T-helper 17 cell (primary cell): ENCODE measurements at regions not wholly inside any gene's neighbourhood (a gene's known extent, or its start where the extent isn't known, plus 50 kb on each side); places are given as distances from the start of the nearest gene placed in this dataset.
A peak's percentile ranks its signal among the peaks of the same experiment; 100 is the strongest.

Experiments
- ATAC-seq: fragments of 150-1000 bp; cut with Tn5 transposase; 2 replicates; pipeline ENCODE4 v1.10.0; 2021; ENCODE audit warnings: mild to moderate bottlenecking, moderate library complexity
- DNase-seq, 3 donors: peaks; one replicate each; pipeline versions ENCODE4 v3.0.0 to v3.0.0-alpha.2; 2020 to 2021
- H3K9me3 ChIP-seq: one replicate; pipeline ENCODE4 v1.7.0; 2013; ENCODE audit warnings: low read length, mild to moderate bottlenecking; ENCODE audit not compliant: control insufficient read depth, poor library complexity, severe bottlenecking
- H3K27ac Mint-ChIP-seq: one replicate; pipeline ENCODE4 v1.8.0; 2022; ENCODE audit warnings: mild to moderate bottlenecking, moderate library complexity, mixed read lengths
- H3K27me3 Mint-ChIP-seq: one replicate; pipeline ENCODE4 v1.8.0; 2022; ENCODE audit warnings: mixed read lengths
- H3K36me3 Mint-ChIP-seq: one replicate; pipeline ENCODE4 v1.8.0; 2022; ENCODE audit warnings: low read depth, mixed read lengths
- H3K4me1 Mint-ChIP-seq: one replicate; pipeline ENCODE4 v1.8.0; 2022; ENCODE audit warnings: mild to moderate bottlenecking, mixed read lengths
- H3K4me3 Mint-ChIP-seq: one replicate; pipeline ENCODE4 v1.8.0; 2022; ENCODE audit warnings: mild to moderate bottlenecking, moderate library complexity, mixed read lengths

GRCh38 chr2:220665108-220665471 lies 907.0 kb downstream of the EPHA4 start:
- Mint-ChIP-seq H3K27me3 (no peaks in the 10 kb centered on the region), H3K4me3 (no peak overlapping the region), H3K27ac (no peak overlapping the region), H3K4me1 (no peaks in the 10 kb centered on the region), H3K36me3 (no peaks in the 10 kb centered on the region)
- H3K9me3 ChIP-seq, result no peaks in the 10 kb centered on the region
- DNase-seq (no peak), ATAC-seq (no peak)

GRCh38 chr2:220669324-220669723 lies 902.8 kb downstream of the EPHA4 start:
- ATAC-seq (no peak), DNase-seq (no peak)
- Mint-ChIP-seq H3K27me3 (peaks cover 5% of the 10 kb centered on the region), H3K36me3 (no peaks in the 10 kb centered on the region), H3K4me1 (no peaks in the 10 kb centered on the region), H3K27ac (no peak overlapping the region), H3K4me3 (no peak overlapping the region)
- H3K9me3 ChIP-seq, result no peaks in the 10 kb centered on the region

GRCh38 chr2:220670511-220670910 lies 901.6 kb downstream of the EPHA4 start:
- Mint-ChIP-seq H3K27ac (no peak overlapping the region), H3K27me3 (peaks cover 5% of the 10 kb centered on the region), H3K36me3 (no peaks in the 10 kb centered on the region), H3K4me3 (no peak overlapping the region), H3K4me1 (no peaks in the 10 kb centered on the region)
- DNase-seq (no peak), ATAC-seq (no peak)
- no peaks in the 10 kb centered on the region for H3K9me3 ChIP-seq

- DNase-seq, result no peak
- H3K4me3 Mint-ChIP-seq, result no peak overlapping the region
- H3K9me3 ChIP-seq, result no peaks in the 10 kb centered on the region
- H3K36me3 Mint-ChIP-seq, result no peaks in the 10 kb centered on the region
- peaks cover 5% of the 10 kb centered on the region for H3K27me3 Mint-ChIP-seq
- no peak for ATAC-seq
- H3K27ac Mint-ChIP-seq, result no peak overlapping the region
- H3K4me1 Mint-ChIP-seq, result no peaks in the 10 kb centered on the region
Observed at GRCh38 chr2:220673151-220673874, 898.8 kb downstream of the EPHA4 start.

- Mint-ChIP-seq H3K4me1 (no peaks in the 10 kb centered on the region), H3K4me3 (no peak overlapping the region), H3K27me3 (peaks cover 5% of the 10 kb centered on the region), H3K27ac (no peak overlapping the region), H3K36me3 (no peaks in the 10 kb centered on the region)
- no peaks in the 10 kb centered on the region for H3K9me3 ChIP-seq
- DNase-seq (no peak), ATAC-seq (no peak)
Observed at GRCh38 chr2:220674033-220674432, 898.1 kb downstream of the EPHA4 start.

- DNase-seq, result no peak
- no peak overlapping the region for H3K4me3 Mint-ChIP-seq
- no peaks in the 10 kb centered on the region for H3K9me3 ChIP-seq
- H3K36me3 Mint-ChIP-seq, result no peaks in the 10 kb centered on the region
- no peaks in the 10 kb centered on the region for H3K4me1 Mint-ChIP-seq
- no peak overlapping the region for H3K27ac Mint-ChIP-seq
- no peak for ATAC-seq
- H3K27me3 Mint-ChIP-seq, result peaks cover 7% of the 10 kb centered on the region
Observed at GRCh38 chr2:220676695-220677094, 895.4 kb downstream of the EPHA4 start.

- Mint-ChIP-seq H3K27me3 (peaks cover 7% of the 10 kb centered on the region), H3K4me1 (no peaks in the 10 kb centered on the region), H3K27ac (no peak overlapping the region), H3K4me3 (no peak overlapping the region), H3K36me3 (no peaks in the 10 kb centered on the region)
- no peak for DNase-seq
- no peaks in the 10 kb centered on the region for H3K9me3 ChIP-seq
- ATAC-seq, result no peak
Observed at GRCh38 chr2:220678943-220679342, 893.2 kb downstream of the EPHA4 start.

- ATAC-seq (no peak), DNase-seq (no peak)
- H3K9me3 ChIP-seq, result no peaks in the 10 kb centered on the region
- H3K4me1 Mint-ChIP-seq, result peaks cover 2% of the 10 kb centered on the region
- no peaks in the 10 kb centered on the region for H3K36me3 Mint-ChIP-seq
- no peak overlapping the region for H3K4me3 Mint-ChIP-seq
- H3K27ac Mint-ChIP-seq, result no peak overlapping the region
- H3K27me3 Mint-ChIP-seq, result peaks cover 39% of the 10 kb centered on the region
Observed at GRCh38 chr2:220682616-220683015, 889.5 kb downstream of the EPHA4 start.

GRCh38 chr2:220684099-220684498 lies 888.0 kb downstream of the EPHA4 start:
- ATAC-seq (no peak), DNase-seq (no peak)
- no peak overlapping the region for H3K4me3 Mint-ChIP-seq
- peaks cover 46% of the 10 kb centered on the region for H3K27me3 Mint-ChIP-seq
- peaks cover 2% of the 10 kb centered on the region for H3K4me1 Mint-ChIP-seq
- H3K27ac Mint-ChIP-seq, result no peak overlapping the region
- no peaks in the 10 kb centered on the region for H3K9me3 ChIP-seq
- no peaks in the 10 kb centered on the region for H3K36me3 Mint-ChIP-seq

GRCh38 chr2:220687231-220687843 lies 884.8 kb downstream of the EPHA4 start:
- H3K4me1 Mint-ChIP-seq, result peaks cover 2% of the 10 kb centered on the region
- H3K36me3 Mint-ChIP-seq, result no peaks in the 10 kb centered on the region
- ATAC-seq, result peak; percentile 91
- H3K27ac Mint-ChIP-seq, result no peak overlapping the region
- no peaks in the 10 kb centered on the region for H3K9me3 ChIP-seq
- peak; percentile 35 to 47 (median 36) for DNase-seq
- peaks cover 50% of the 10 kb centered on the region for H3K27me3 Mint-ChIP-seq
- no peak overlapping the region for H3K4me3 Mint-ChIP-seq

GRCh38 chr2:220695397-220696279 lies 876.5 kb downstream of the EPHA4 start:
- DNase-seq (no peak), ATAC-seq (no peak)
- Mint-ChIP-seq H3K4me3 (no peak overlapping the region), H3K36me3 (no peaks in the 10 kb centered on the region), H3K4me1 (no peaks in the 10 kb centered on the region), H3K27me3 (peaks cover 26% of the 10 kb centered on the region), H3K27ac (no peak overlapping the region)
- no peaks in the 10 kb centered on the region for H3K9me3 ChIP-seq

- H3K9me3 ChIP-seq, result no peaks in the 10 kb centered on the region
- no peak for DNase-seq
- Mint-ChIP-seq H3K4me3 (no peak overlapping the region), H3K36me3 (no peaks in the 10 kb centered on the region), H3K27me3 (peaks cover 26% of the 10 kb centered on the region), H3K27ac (no peak overlapping the region), H3K4me1 (no peaks in the 10 kb centered on the region)
- no peak for ATAC-seq
Observed at GRCh38 chr2:220696280-220696669, 875.8 kb downstream of the EPHA4 start.

- no peaks in the 10 kb centered on the region for H3K4me1 Mint-ChIP-seq
- no peaks in the 10 kb centered on the region for H3K9me3 ChIP-seq
- DNase-seq (no peak), ATAC-seq (no peak)
- H3K27ac Mint-ChIP-seq, result no peak overlapping the region
- H3K27me3 Mint-ChIP-seq, result peaks cover 26% of the 10 kb centered on the region
- no peak overlapping the region for H3K4me3 Mint-ChIP-seq
- no peaks in the 10 kb centered on the region for H3K36me3 Mint-ChIP-seq
Observed at GRCh38 chr2:220697011-220697410, 875.1 kb downstream of the EPHA4 start.
